Ovary (tissue), 7 donors: ENCODE measurements at regions not wholly inside any gene's neighbourhood (a gene's known extent, or its start where the extent isn't known, plus 50 kb on each side); places are given as distances from the start of the nearest gene placed in this dataset. TPM values are rescaled to one million over a fixed set of nuclear protein-coding genes. Genes with fewer than 3 reads are reported as not detected.

Source experiments
- DNase-seq, 5 donors: peaks; one replicate each; pipeline ENCODE4 v3.0.0-alpha.2; 2019 to 2020
- H3K27ac ChIP-seq, 2 donors: fragments of 200-600 bp; one replicate each; pipeline versions ENCODE4 v1.5.1 to v1.8.0; 2019 to 2022
- H3K27me3 ChIP-seq: fragments of 200-600 bp; one replicate; pipeline ENCODE4 v1.8.0; 2022
- H3K36me3 ChIP-seq: fragments of 200-600 bp; sonication (generic); one replicate; pipeline ENCODE4 v1.5.1; 2019
- H3K4me1 ChIP-seq: one replicate; pipeline ENCODE4 v1.8.1; 2013; ENCODE audit warnings: mild to moderate bottlenecking, moderate library complexity; ENCODE audit not compliant: insufficient read depth
- H3K4me3 ChIP-seq: fragments of 200-600 bp; sonication (generic); one replicate; pipeline ENCODE4 v1.5.1; 2017
- H3K9me3 ChIP-seq, 2 donors: fragments of 200-600 bp in 1 of 2; sonication (generic) in 1 of 2; one replicate each; pipeline versions ENCODE4 v1.5.1 to v1.8.1; 2013 to 2019; ENCODE audit warnings: mild to moderate bottlenecking in 1 of 2, moderate library complexity in 1 of 2
- CTCF ChIP-seq, 3 donors: fragments of 450-650 bp in 2 of 3; fragments of 200-600 bp in 1 of 3; IDR thresholded peaks; one replicate each; pipeline versions ENCODE4 v1.5.1 to v1.8.0; 2016 to 2022; ENCODE audit warnings: antibody characterized with exemption in 3 of 3, mild to moderate bottlenecking in 1 of 3
- EP300 ChIP-seq: sonication (generic); formaldehyde crosslinking; IDR thresholded peaks from one replicate; pipeline ENCODE4 v1.6.1; 2017; ENCODE audit warnings: antibody characterized with exemption
- POLR2A ChIP-seq: fragments of 450-650 bp; IDR thresholded peaks from one replicate; pipeline ENCODE4 v1.6.1; 2017; ENCODE audit warnings: antibody characterized with exemption, mild to moderate bottlenecking, moderate library complexity
- WGBS, 3 donors: extraction: QIAGEN DNeasy Blood & Tissue Kit in 1 of 3; methylation state at CpG; one replicate each; pipeline versions ENCODE4 v1.1.5 to v1.1.7; 2013 to 2017; 5-methylcytosine and 5-hydroxymethylcytosine counted together
- intact Hi-C, 4 donors: fragments of 100-400 bp; cut with DNase I; formaldehyde crosslinking; loops; one replicate each; pipeline versions ENCODE4 v1.11.0 to v1.15.1; 2022 to 2023
- small RNA-seq: library from RNA; depleted of rRNA; stranded (forward); fragments of <200 nt; gene quantifications from one replicate; pipeline ENCODE3, GENCODE V24; 2016
- donor health status: DM: no; HTN: no; CAD: no; lungs with moderate emphysema.
- donor health status: DM: no; HTN: no; CAD: no.
- donor health status: Bipolar disorder and iron deficiency.
- donor health status: DM: no; HTN: no; CAD: no.
- donor health status: DM: yes; HTN: yes; CAD: no.

- WGBS, 3 donors, result 7 to 14% (median 10%) methylated on average over 4 of the region's 4 CpGs
- no peak overlapping the region for H3K27ac ChIP-seq
- H3K4me1 ChIP-seq, result peaks cover 3% of the 10 kb centered on the region
- no peaks in the 10 kb centered on the region for H3K36me3 ChIP-seq
- no peak for TF ChIP-seq CTCF (IDR thresholded peaks at IDR 0.05)
- TF ChIP-seq EP300, result no peak
- no peak for TF ChIP-seq POLR2A
- no peaks in the 10 kb centered on the region for H3K27me3 ChIP-seq
- intact Hi-C loops, result no loop called here
- peak in 1 of 5 donors; percentile 23 for DNase-seq
- H3K9me3 ChIP-seq, result no peaks in the 10 kb centered on the region
- no peak overlapping the region for H3K4me3 ChIP-seq
Observed at GRCh38 chr18:22115573-22115972, 53.8 kb upstream of the GATA6 start.

Small RNA genes in the stretch of these regions (small RNA-seq; reads per million reads assigned to genes)
- gene RNA5SP451, result not detected
